ENCODE measurements at regions not wholly inside any gene's neighbourhood (a gene's known extent, or its start where the extent isn't known, plus 50 kb on each side); places are given as distances from the start of the nearest gene placed in this dataset.
A peak's percentile ranks its signal among the peaks of the same experiment; 100 is the strongest.

DNA sequence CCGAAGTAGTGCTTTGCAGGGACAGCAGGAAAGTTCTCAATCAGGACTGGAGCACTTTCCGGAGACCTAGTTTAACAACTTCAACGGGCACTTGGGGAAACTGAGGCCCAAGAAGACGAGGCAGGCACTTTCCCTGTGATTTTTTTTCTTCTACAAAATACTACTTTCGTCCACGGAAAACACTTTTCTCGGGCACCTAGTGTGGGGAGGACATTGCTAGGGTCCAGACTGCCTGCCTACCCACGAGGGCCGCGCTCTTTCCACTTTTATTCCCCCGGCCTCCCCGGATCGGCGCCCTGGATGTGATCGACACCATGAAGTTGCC is 125.4 kb upstream of the CXorf66 start:
- no TSS peak for BruUV-seq (replicated peaks)

DNA sequence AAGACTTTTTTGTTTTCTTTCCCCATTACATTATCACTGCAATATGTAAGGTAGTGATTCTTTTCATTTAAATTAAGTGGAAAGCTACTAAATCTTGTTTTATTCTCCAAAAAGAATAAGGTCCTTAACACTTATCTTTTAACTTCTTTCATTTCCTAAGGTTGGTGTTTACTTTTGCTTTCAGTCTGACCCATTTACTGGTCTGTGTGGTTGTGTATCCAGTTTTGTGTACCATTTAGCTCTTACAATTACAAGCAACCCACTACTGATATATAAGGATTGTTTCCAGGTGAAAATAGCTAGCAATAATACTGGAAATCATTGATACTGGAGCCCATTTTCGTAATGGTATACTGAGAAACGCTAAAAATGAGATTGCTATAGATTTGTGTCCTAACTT is 123.1 kb upstream of the CXorf66 start:
- ChIA-PET POLR2A (ENCODE audit: low non-redundant PET) (no interaction called here), CTCF (no interaction called here)
- H3K36me3 ChIP-seq (ENCODE audit: insufficient read depth, low read length, poor library complexity, severe bottlenecking), result no peaks in the 10 kb centered on the region
- H3K4me3 ChIP-seq (ENCODE audit: low read depth, low read length, poor library complexity, severe bottlenecking), result no peak overlapping the region
- peaks cover 38% of the 10 kb centered on the region for H3K27me3 ChIP-seq (replicated peaks; ENCODE audit: insufficient read depth, low read depth, low read length, poor library complexity)
- H3K9me3 ChIP-seq (ENCODE audit: low read depth, low read length, poor library complexity, severe bottlenecking), result no peaks in the 10 kb centered on the region
- BruUV-seq (replicated peaks), result no TSS peak
- intact Hi-C loops (cut with micrococcal nuclease; ENCODE audit: unreplicated experiment), result no loop called here
- no peak for DNase-seq (ENCODE audit: low spot score)
- no peak overlapping the region for H3K27ac ChIP-seq (ENCODE audit: low read depth, low read length, poor library complexity, severe bottlenecking)
- TF ChIP-seq, protein P1, sequence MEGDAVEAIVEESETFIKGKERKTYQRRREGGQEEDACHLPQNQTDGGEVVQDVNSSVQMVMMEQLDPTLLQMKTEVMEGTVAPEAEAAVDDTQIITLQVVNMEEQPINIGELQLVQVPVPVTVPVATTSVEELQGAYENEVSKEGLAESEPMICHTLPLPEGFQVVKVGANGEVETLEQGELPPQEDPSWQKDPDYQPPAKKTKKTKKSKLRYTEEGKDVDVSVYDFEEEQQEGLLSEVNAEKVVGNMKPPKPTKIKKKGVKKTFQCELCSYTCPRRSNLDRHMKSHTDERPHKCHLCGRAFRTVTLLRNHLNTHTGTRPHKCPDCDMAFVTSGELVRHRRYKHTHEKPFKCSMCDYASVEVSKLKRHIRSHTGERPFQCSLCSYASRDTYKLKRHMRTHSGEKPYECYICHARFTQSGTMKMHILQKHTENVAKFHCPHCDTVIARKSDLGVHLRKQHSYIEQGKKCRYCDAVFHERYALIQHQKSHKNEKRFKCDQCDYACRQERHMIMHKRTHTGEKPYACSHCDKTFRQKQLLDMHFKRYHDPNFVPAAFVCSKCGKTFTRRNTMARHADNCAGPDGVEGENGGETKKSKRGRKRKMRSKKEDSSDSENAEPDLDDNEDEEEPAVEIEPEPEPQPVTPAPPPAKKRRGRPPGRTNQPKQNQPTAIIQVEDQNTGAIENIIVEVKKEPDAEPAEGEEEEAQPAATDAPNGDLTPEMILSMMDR (conservative IDR thresholded peaks at IDR 0.05; ENCODE audit: low read depth, low read length), result no peak
- TF ChIP-seq EZH2 (IDR thresholded peaks at IDR 0.05; ENCODE audit: borderline replicate concordance, low read depth, low read length, poor library complexity, severe bottlenecking), result no peak
- no peaks in the 10 kb centered on the region for H3K4me1 ChIP-seq (ENCODE audit: insufficient read depth, low read length, poor library complexity, severe bottlenecking)

More for the DNA sequence above, 125.4 kb upstream of the CXorf66 start:
- Histone ChIP-seq H3K27ac (ENCODE audit: low read depth, low read length, poor library complexity, severe bottlenecking) (no peak overlapping the region), H3K4me3 (ENCODE audit: low read depth, low read length, poor library complexity, severe bottlenecking) (peak overlapping the region; percentile 40), H3K36me3 (ENCODE audit: insufficient read depth, low read length, poor library complexity, severe bottlenecking) (no peaks in the 10 kb centered on the region), H3K9me3 (ENCODE audit: low read depth, low read length, poor library complexity, severe bottlenecking) (no peaks in the 10 kb centered on the region), H3K4me1 (ENCODE audit: insufficient read depth, low read length, poor library complexity, severe bottlenecking) (no peaks in the 10 kb centered on the region), H3K27me3 (replicated peaks; ENCODE audit: insufficient read depth, low read depth, low read length, poor library complexity) (peaks cover 38% of the 10 kb centered on the region)
- ChIA-PET POLR2A (ENCODE audit: low non-redundant PET) (no interaction called here), CTCF (no interaction called here)
- TF ChIP-seq, protein P1 (conservative IDR thresholded peaks at IDR 0.05; ENCODE audit: low read depth, low read length), result no peak
- no peak for TF ChIP-seq EZH2 (IDR thresholded peaks at IDR 0.05; ENCODE audit: borderline replicate concordance, low read depth, low read length, poor library complexity, severe bottlenecking)
- intact Hi-C loops (cut with micrococcal nuclease; ENCODE audit: unreplicated experiment), result no loop called here
- no peak for DNase-seq (ENCODE audit: low spot score)

GRCh38 chrX:140087875-140088274 is 122.6 kb upstream of the CXorf66 start:
- no peak for DNase-seq (ENCODE audit: low spot score)
- Histone ChIP-seq H3K4me1 (ENCODE audit: insufficient read depth, low read length, poor library complexity, severe bottlenecking) (no peaks in the 10 kb centered on the region), H3K27ac (ENCODE audit: low read depth, low read length, poor library complexity, severe bottlenecking) (no peak overlapping the region), H3K9me3 (ENCODE audit: low read depth, low read length, poor library complexity, severe bottlenecking) (no peaks in the 10 kb centered on the region), H3K36me3 (ENCODE audit: insufficient read depth, low read length, poor library complexity, severe bottlenecking) (no peaks in the 10 kb centered on the region), H3K4me3 (ENCODE audit: low read depth, low read length, poor library complexity, severe bottlenecking) (no peak overlapping the region), H3K27me3 (replicated peaks; ENCODE audit: insufficient read depth, low read depth, low read length, poor library complexity) (peaks cover 42% of the 10 kb centered on the region)
- TF ChIP-seq EZH2 (IDR thresholded peaks at IDR 0.05; ENCODE audit: borderline replicate concordance, low read depth, low read length, poor library complexity, severe bottlenecking), result no peak
- TF ChIP-seq, protein P1 (conservative IDR thresholded peaks at IDR 0.05; ENCODE audit: low read depth, low read length), result no peak
- no TSS peak for BruUV-seq (replicated peaks)
- CTCF ChIA-PET, result no interaction called here
- POLR2A ChIA-PET (ENCODE audit: low non-redundant PET), result no interaction called here
- intact Hi-C loops (cut with micrococcal nuclease; ENCODE audit: unreplicated experiment), result no loop called here
